A549 (cell line): ENCODE measurements at regions not wholly inside any gene's neighbourhood (a gene's known extent, or its start where the extent isn't known, plus 50 kb on each side); places are given as distances from the start of the nearest gene placed in this dataset.

Source experiments
- CTCF ChIP-seq: fragments of >200 bp; sonication (Bioruptor Twin); formaldehyde crosslinking; IDR thresholded peaks from 3 replicates; pipeline ENCODE4 v1.5.1; 2016
- EP300 ChIP-seq, 2 experiments: fragments of >200 bp; sonication (Bioruptor Twin); formaldehyde crosslinking; IDR thresholded peaks; 2 replicates in 1 of 2; 3 replicates in 1 of 2; pipeline ENCODE4 v1.6.1; 2016 to 2017
- POLR2A ChIP-seq: IDR thresholded peaks from 2 replicates; pipeline ENCODE4 v1.6.1; 2012; ENCODE audit warnings: mild to moderate bottlenecking, low read length
- RFX5 ChIP-seq: fragments of 450-650 bp; IDR thresholded peaks from 2 replicates; pipeline ENCODE4 v1.7.1; 2014; ENCODE audit warnings: antibody characterized with exemption, mild to moderate bottlenecking, moderate library complexity

GRCh38 chr2:177332992-177333388, 59.6 kb upstream of the AGPS start:
- TF ChIP-seq RFX5 (no peak), EP300 (IDR thresholded peaks at IDR 0.05) (no peak), CTCF (no peak), POLR2A (no peak)
